GM12875 (cell line): ENCODE measurements at regions not wholly inside any gene's neighbourhood (a gene's known extent, or its start where the extent isn't known, plus 50 kb on each side); places are given as distances from the start of the nearest gene placed in this dataset.
"Not testable (repeated sequence)": the region's sequence is repeated elsewhere in the genome, so short reads cannot be mapped to it uniquely, and the experiment has no call there.

ENCODE experiments used
- H3K4me3 ChIP-seq: one replicate; pipeline ENCODE4 v1.5.1; 2011; ENCODE audit warnings: low read depth, low read length, control low read depth
- CTCF ChIP-seq: IDR thresholded peaks from 2 replicates; pipeline ENCODE4 v1.5.1; 2011; ENCODE audit warnings: low read depth, mild to moderate bottlenecking, control low read depth, inconsistent platforms, low read length, moderate library complexity, borderline replicate concordance; ENCODE audit not compliant: insufficient read depth

DNA sequence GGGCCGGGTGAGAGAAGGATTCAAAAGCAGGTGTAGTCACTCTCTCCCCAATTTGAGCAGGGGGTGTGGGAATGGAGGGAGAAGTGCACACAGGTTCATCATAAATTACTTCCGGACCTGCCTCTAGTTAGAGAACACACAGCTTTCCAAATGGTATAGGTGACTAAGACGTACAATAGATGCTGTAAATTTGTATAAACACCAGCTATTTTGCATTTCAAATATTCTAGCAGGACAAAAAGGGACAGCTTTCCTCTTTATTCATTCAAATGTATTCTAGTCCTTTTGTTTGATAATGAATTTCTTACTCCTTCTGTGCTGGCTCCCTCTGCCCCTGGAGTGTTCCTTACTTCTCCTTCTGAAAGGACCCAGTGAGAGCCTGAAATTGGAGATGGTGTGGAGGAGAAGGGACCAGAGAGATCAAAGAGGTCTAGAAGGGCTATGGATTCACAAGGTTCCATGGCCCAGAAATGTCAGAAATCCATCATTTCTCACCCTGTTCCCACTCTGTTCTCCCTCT lies 53.2 kb upstream of the SH3BP4 start:
- no peak overlapping the region for H3K4me3 ChIP-seq
- no peak for TF ChIP-seq CTCF

DNA sequence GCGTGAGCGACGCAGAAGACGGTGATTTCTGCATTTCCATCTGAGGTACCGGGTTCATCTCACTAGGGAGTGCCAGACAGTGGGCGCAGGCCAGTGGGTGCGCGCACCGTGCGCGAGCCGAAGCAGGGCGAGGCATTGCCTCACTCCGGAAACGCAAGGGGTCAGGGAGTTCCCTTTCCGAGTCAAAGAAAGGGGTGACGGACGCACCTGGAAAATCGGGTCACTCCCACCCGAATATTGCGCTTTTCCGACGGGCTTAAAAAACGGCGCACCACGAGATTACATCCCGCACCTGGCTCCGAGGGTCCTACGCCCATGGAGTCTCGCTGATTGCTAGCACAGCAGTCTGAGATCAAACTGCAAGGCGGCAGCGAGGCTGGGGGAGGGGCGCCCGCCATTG lies 63.4 kb upstream of the SH3BP4 start:
- H3K4me3 ChIP-seq, result not testable (repeated sequence)

- H3K4me3 ChIP-seq, result no peak overlapping the region
- no peak for TF ChIP-seq CTCF
Observed at GRCh38 chr2:234887195-234887594, 64.6 kb upstream of the SH3BP4 start.

DNA sequence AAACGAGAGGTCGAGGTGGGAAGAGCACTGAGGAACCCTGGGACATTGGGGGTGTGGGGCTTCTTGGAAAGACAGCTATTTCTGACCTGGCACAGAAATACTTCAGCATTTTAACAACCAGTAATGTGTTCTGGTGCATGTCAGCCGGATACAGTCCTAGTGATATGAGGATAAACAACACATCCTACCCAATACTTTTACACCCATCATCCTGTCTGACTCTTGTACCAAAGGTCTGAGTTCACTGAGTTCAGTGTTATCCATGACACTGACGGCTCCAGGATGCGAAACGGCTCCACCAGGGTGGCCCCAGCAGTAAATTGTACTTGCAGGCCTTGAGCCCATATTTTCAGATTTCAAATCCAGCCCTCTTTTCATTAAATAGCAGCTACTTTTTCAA lies 65.9 kb upstream of the SH3BP4 start:
- H3K4me3 ChIP-seq, result no peak overlapping the region
- no peak for TF ChIP-seq CTCF

GRCh38 chr2:234885118-234885517 lies 66.7 kb upstream of the SH3BP4 start:
- H3K4me3 ChIP-seq, result no peak overlapping the region
- no peak for TF ChIP-seq CTCF

DNA sequence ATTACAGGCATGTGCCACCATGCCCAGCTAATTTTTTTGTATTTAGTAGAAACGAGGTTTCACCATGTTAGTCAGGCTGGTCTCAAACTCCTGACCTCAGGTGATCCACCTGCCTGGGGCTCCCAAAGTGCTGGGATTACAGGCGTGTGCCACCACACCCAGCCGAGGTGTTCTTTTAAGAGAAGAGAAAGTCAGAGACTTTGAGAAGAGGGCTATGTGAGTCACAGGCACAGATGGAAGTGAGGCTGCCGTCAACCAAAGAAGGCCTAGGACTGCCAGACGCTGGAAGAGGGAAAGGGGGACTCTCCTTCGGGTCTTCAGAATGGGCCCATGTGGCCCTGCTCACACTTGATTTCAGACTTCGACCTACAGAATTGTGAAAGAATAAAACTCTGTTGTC lies 67.2 kb upstream of the SH3BP4 start:
- TF ChIP-seq CTCF, result no peak

DNA sequence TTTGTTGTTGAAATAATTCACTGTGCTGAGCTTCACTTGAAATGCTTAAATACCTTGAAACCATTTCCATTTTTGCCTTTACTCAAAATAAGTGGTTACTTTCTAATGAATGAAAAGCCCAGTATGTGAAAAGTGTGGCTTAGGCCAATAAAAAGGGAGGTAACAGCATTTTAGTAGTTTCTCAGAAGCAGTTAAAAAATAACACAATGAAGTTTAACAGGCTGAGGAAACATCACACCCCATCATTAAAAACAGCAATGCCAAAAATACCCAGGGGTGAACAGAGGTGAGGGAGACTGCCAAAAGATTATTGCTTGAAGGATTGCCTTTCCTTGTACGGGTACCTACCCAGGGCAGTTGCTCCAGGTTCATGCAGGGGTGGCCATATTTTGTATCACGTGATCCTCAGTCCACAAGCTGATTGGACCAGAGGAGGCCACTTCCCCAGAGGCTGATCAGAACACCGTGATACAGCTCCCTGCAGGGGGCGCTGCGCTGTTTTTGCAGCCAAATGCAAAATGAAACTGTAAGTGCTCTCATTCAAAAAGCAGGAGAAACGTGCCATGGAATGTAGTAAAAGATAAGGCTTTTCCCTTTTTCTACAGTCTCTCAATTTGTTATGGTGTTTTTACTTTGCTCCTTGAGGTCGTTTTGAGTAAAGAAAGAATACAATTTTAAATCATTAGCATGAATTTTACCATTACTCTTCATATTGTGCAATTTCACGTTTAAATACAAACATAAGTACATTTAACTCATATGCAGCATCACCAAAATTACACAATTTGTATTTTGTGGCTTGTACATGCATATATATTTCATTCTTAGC lies 70.2 kb upstream of the SH3BP4 start:
- TF ChIP-seq CTCF, result peak; percentile 46; the same call in 1 of the 2 replicates
- no peak overlapping the region for H3K4me3 ChIP-seq

More for the DNA sequence above, 67.2 kb upstream of the SH3BP4 start:
- H3K4me3 ChIP-seq, result no peak overlapping the region
